Left lung (tissue), 4 donors: ENCODE measurements at regions not wholly inside any gene's neighbourhood (a gene's known extent, or its start where the extent isn't known, plus 50 kb on each side); places are given as distances from the start of the nearest gene placed in this dataset.

Experiments
- ATAC-seq: fragments of 200-7000 bp; cut with Tn5 transposase; one replicate; pipeline ENCODE4 v1.9.1; 2020; ENCODE audit warnings: moderate library complexity
- DNase-seq, 4 donors: peaks; one replicate each; pipeline ENCODE4 v3.0.0-alpha.2; 2013 to 2020
- H3K27ac ChIP-seq, 2 donors: fragments of 200-600 bp; sonication (generic) in 1 of 2; one replicate each; pipeline versions ENCODE4 v1.5.0 to v1.8.0; 2020 to 2021
- H3K27me3 ChIP-seq, 2 donors: fragments of 200-600 bp; sonication (generic) in 1 of 2; one replicate each; pipeline versions ENCODE4 v1.5.0 to v1.8.0; 2020 to 2021
- H3K36me3 ChIP-seq, 2 donors: fragments of 200-600 bp; sonication (generic) in 1 of 2; one replicate each; pipeline versions ENCODE4 v1.5.0 to v1.8.0; 2020 to 2021
- H3K4me1 ChIP-seq, 2 donors: fragments of 200-600 bp; one replicate each; pipeline ENCODE4 v1.8.0; 2021
- H3K4me3 ChIP-seq, 2 donors: fragments of 200-600 bp; sonication (generic) in 1 of 2; one replicate each; pipeline versions ENCODE4 v1.5.0 to v1.8.0; 2020 to 2021; ENCODE audit warnings: mild to moderate bottlenecking in 1 of 2
- H3K9me3 ChIP-seq, 2 donors: fragments of 200-600 bp; sonication (generic) in 1 of 2; one replicate each; pipeline versions ENCODE4 v1.5.0 to v1.8.0; 2020 to 2021
- intact Hi-C, 2 donors: fragments of 100-400 bp; cut with DNase I; formaldehyde crosslinking; loops; one replicate each; pipeline versions ENCODE4 v1.11.2 to v1.14.2; 2022
- TF ChIP-seq, protein P1 (sequence below), 2 donors: fragments of 200-600 bp; sonication (generic) in 1 of 2; IDR thresholded peaks; one replicate each; pipeline versions ENCODE4 v1.5.0 to v1.8.0; 2021; ENCODE audit warnings: antibody characterized with exemption in 2 of 2
- donor health status: DM: no; HTN: yes; CAD: no.
- donor health status: DM: no; HTN: no; CAD: no.

DNA sequence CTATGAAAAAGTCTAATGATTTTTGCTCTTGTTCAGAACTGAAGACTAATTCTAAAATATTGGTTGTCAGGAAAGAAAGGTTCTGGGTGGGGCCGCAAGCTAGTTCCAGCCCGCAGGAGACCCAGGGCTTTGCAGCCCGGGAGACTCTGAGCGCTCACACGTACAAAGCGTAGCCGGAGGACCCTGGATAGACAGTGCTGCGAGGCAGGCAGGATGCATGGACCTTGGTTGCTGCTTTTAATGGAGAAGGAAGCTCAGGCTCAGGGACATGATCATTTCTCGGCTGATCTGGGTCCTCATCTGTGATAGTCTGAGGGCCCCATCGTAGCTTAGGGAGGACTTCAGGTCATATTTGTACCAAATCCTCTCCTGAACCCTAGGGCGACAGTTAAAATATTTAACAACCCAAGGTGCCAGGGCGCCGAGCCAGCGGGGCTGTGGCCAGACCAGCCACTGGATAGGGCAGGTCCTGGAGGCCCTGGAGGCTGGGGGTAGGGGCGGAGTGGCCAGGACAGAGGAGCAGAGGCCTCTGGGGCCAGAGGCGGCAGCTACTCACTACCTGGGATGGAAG is 70.1 kb upstream of the UNC5A start:
- peak in 1 of 4 donors; percentile 19 for DNase-seq
- Histone ChIP-seq H3K9me3 (no peaks in the 10 kb centered on the region), H3K4me1 (peaks cover 0 to 5% of the 10 kb centered on the region in 2 donors), H3K36me3 (no peaks in the 10 kb centered on the region), H3K27ac (no peak overlapping the region), H3K4me3 (no peak overlapping the region), H3K27me3 (peaks cover 69 to 100% of the 10 kb centered on the region in 2 donors)
- no peak for ATAC-seq
- intact Hi-C loops: no loop called here
- TF ChIP-seq, protein P1, sequence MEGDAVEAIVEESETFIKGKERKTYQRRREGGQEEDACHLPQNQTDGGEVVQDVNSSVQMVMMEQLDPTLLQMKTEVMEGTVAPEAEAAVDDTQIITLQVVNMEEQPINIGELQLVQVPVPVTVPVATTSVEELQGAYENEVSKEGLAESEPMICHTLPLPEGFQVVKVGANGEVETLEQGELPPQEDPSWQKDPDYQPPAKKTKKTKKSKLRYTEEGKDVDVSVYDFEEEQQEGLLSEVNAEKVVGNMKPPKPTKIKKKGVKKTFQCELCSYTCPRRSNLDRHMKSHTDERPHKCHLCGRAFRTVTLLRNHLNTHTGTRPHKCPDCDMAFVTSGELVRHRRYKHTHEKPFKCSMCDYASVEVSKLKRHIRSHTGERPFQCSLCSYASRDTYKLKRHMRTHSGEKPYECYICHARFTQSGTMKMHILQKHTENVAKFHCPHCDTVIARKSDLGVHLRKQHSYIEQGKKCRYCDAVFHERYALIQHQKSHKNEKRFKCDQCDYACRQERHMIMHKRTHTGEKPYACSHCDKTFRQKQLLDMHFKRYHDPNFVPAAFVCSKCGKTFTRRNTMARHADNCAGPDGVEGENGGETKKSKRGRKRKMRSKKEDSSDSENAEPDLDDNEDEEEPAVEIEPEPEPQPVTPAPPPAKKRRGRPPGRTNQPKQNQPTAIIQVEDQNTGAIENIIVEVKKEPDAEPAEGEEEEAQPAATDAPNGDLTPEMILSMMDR (IDR thresholded peaks at IDR 0.05): no peak

DNA sequence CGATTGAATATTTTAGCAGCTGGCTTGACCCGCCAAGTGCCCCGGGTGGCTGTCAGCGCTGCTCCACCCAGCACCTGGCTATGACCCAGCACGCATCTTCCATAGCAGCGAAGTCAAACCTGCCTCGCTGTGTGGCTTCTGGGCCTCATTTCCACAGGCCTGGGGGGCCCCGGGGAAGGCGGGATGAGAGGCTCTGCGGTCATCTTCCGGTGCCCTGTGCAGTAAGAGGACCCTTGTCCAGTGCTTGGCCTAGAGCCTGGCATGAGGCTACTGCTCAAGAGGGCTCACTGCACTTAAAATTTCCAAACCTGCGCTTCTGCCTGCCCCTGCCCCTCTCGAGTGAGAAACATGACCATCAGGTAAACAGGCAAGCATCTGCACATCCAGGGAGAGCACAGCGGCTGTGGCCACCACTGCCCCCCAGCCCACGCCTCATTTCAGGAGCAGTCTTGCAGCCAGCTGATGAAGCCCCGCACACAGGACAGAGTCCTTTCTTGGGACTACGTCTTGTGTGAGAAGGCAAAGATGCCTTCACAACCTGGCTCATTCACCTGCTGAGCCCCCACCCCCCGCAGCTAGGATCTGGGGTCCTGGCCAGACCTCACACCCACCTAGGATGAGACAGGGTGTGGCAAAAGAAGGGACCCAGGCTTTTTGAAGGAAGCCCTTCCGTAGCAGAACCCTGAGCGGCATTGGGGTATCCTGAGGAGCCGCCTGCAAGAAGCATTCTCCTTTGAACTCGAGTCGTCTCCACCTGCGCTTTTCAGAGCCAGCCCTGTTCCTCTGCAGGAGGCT is 69.5 kb upstream of the UNC5A start:
- Histone ChIP-seq H3K27me3 (peaks cover 70 to 100% of the 10 kb centered on the region in 2 donors), H3K4me1 (peaks cover 0 to 5% of the 10 kb centered on the region in 2 donors), H3K4me3 (no peak overlapping the region), H3K36me3 (no peaks in the 10 kb centered on the region), H3K27ac (no peak overlapping the region), H3K9me3 (no peaks in the 10 kb centered on the region)
- TF ChIP-seq, protein P1 (IDR thresholded peaks at IDR 0.05): no peak
- ATAC-seq (no peak), DNase-seq (peak in 1 of 4 donors; percentile 22)
- intact Hi-C loops: no loop called here

DNA sequence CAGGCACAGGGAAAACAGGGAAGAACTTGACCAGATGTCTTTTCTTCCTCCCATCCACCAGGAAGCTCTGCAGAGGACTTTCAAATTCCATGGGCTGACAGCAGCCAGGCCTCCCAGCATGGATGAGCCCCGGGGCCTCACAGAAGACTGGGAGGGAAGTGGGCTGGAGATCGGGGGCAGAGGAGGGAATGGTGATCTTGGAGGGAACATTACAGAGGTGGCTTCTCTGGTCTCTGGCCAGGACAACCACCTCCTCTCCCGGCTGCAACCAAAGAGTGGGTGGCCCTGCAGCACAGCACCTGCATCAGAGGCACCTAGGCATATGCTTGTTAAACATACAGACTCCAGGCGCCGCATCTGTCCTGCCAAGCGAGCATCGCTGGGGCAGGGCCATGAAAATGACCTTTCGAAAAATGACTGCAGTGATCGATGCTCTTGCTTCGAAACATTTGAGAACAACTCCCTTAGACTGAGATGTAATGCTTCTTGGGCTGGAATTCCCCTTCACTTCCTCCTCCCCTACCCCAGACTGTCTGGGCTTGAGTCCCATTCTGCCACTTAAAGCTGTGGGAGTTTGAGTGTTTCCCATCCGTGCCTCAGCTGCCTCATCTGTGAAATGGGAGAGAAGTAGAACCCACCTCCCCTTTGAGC is 68.7 kb upstream of the UNC5A start:
- Histone ChIP-seq H3K4me1 (peaks cover 0 to 5% of the 10 kb centered on the region in 2 donors), H3K4me3 (no peak overlapping the region), H3K27ac (no peak overlapping the region), H3K9me3 (no peaks in the 10 kb centered on the region), H3K27me3 (peaks cover 78 to 100% of the 10 kb centered on the region in 2 donors), H3K36me3 (no peaks in the 10 kb centered on the region)
- TF ChIP-seq, protein P1 (IDR thresholded peaks at IDR 0.05): no peak
- ATAC-seq: no peak
- DNase-seq: no peak
- intact Hi-C loops: no loop called here

DNA sequence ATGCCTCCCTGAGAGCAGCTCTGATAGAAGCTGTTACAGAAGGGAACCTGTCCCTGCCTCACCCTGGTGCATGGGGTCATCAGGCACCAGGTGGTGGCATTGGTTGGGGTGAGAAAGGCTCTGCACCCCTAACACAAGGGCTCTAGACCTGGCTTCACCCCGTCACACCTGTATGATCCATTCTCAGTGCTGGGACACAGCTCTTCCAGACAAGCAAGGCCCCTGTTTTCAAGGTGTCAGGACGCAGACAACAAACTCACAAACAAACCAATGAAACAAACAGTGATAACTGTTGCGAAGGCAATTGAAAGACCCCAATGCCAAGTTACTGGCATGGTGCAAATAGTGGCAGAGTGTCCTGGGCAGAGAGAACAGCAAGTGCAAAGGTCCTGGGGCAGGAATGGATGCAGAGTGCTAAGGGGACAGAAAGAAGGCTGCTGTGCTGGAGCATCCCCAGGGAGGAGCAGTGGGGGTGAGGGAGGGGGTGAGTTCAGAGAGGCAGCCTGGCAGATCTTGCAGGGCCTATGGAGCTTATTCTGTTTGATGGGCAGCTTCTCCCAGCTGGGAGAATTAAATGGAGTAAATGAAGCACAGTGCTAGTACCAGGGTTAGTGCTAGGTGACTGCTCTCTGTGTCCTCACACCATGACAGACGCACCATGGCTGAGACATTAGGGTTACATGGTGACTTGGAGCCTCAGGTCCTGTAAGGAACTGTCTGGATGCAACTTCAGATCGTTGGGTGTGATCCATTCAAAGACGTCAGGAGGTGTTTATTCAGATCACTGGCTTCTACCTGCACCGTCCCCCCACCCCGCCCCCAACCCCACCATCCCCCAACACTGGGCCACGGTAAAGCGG is 67.9 kb upstream of the UNC5A start:
- TF ChIP-seq, protein P1 (IDR thresholded peaks at IDR 0.05): no peak
- no peaks in the 10 kb centered on the region for H3K9me3 ChIP-seq
- no peaks in the 10 kb centered on the region for H3K36me3 ChIP-seq
- DNase-seq (peak in 1 of 4 donors; percentile 4), ATAC-seq (no peak)
- no peak overlapping the region for H3K4me3 ChIP-seq
- no peak overlapping the region for H3K27ac ChIP-seq
- peaks cover 86 to 100% of the 10 kb centered on the region in 2 donors for H3K27me3 ChIP-seq
- intact Hi-C loops: no loop called here
- H3K4me1 ChIP-seq: peaks cover 0 to 5% of the 10 kb centered on the region in 2 donors
